HG03095 (cell line): ENCODE measurements at regions not wholly inside any gene's neighbourhood (a gene's known extent, or its start where the extent isn't known, plus 50 kb on each side); places are given as distances from the start of the nearest gene placed in this dataset.
"Not testable (repeated sequence)": the region's sequence is repeated elsewhere in the genome, so short reads cannot be mapped to it uniquely, and the experiment has no call there.

Source experiments
- ATAC-seq: cut with Tn5 transposase; IDR thresholded peaks from one replicate; pipeline ENCODE4 v1.9.1; 2021; ENCODE audit warnings: moderate library complexity; ENCODE audit not compliant: unreplicated experiment

DNA sequence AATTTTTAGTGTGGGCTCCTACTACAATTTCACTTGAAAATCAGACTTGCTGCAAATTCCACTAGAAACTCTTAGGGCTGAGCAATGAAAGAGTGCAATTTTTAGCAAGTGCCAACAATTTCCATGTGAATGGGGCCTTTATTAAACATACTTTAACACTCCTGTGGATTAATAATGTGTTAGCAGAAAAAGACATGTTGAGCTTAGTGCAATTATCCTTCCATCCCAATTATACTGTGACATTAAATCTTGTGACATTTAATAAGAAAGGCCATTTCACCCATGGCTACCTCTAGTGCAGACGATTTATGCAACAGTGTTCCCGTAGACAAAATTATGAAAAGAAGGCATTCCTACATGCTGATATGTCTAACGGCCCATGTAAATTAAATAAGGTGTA is 639.7 kb downstream of the STK39 start:
- no peak for ATAC-seq

DNA sequence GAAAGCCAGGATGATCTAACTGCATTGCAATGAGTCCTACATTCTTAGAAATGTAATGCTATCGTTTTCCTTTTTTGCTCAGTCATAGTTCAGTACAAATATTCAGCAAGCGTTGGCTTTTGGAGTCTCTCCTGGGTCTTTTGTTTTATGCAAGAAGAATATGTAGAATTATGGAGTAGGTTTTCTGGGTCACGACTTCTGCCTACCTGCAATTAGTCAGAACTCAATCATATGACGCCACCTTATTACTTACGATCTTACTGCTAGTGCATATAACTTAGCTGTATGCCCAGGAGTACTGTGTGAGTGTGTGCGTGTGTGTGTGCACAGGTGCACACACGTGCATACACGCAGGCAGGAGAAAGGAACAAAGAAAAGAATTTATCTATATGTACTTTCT is 640.2 kb downstream of the STK39 start:
- ATAC-seq: no peak

DNA sequence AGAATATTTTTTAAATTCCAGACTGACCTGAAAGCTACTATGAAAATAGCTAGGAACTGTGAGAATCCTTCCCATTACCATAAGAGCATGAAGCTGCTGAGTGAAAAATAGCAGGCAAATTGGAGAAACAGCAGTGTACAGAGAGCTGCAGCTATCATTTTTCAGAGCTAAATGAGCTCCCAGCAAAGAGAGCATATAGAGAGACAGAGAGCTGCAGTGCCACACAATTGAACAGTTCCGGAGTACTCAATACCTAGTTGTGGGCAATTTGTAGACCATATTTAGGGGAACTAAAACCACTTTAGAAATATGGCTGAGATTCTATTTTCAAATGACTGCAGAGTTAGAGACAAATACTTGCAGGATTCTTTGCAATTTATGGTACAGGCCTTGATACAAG is 645.3 kb downstream of the STK39 start:
- no peak for ATAC-seq

DNA sequence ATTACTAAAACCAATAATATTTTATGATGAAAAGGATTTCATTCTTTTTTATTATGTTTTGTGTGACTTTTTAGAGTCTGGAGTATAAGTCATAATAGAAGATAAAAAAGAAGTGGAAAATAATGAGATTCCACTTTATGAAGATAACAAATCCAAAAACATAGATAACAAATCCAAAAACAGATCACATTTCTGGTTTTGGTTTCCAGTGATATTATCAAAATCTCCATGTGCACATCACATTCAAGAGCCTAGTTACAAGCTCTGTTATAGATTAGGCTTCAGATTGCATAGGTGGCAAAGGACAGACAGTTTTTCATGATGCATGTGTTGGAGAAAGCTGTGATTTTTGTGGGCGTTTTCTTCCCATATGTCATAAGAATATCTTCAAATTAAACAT is 648.2 kb downstream of the STK39 start:
- ATAC-seq: no peak

DNA sequence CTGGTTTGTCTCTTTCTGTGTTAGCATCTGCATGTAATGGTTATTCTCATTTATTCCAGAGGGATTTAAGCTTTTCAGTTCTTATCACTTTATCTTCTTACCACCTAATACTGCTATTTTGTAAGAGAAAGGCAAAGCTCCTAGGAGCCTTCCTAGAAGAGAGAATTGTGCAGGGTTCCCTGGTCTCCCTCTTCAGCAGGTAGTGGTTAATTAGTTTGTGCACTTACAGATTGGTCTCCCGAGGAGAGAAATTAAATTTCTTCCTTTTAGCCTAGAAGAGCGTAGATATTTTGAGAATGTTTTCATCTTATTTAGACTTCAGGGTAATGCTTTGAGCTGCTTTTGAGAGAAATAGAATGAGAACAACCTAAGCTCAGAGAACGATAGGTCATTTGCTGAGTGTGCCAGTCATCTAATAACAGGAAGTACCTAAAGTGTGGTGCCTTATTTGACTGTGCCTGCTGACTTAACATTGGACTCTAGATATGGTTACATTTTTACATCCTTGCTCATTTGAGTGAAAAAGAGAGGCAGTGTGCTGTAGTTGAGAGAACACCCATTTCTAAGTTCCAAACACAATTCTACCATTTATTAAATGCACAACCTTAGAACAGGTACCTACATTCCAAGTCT is 651.4 kb downstream of the STK39 start:
- ATAC-seq: peak; percentile 68

DNA sequence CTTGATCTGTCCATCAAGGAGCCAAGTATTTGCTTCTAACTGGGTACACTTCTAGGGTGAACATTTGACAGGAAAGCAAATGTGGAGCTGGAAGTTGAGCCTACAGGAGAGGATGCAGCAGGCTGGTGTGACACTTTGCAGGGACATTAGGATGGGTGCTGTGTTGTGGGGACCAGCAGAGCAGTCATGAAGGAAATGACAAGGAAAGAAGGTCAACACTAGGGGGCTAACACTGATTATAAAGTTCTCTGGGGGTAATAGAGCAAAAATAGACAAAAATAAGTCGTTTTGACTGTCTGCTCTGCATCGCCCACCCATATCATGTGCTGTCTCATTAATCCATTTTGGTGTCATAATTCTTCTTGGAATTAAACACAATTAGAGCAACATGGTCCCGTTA is 652.4 kb downstream of the STK39 start:
- no peak for ATAC-seq

DNA sequence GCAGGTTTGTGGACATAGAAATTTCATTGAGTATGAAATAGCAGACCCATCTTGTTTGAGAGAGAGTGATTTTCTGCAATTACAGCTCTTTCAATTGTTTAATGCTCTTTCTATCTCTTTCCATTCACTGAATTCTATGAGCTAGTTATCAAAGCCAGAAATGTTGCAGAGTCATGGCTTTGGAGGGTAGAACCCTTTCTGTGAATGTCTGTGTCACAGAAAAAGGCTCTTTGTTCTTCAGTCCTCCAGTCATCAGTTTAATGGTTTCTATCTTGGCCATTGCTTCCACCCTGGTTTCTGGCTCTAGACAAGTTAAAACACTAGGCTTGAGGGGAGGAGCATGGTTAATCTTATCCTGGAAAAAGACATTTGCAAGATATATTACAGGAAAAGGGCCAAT is 655.0 kb downstream of the STK39 start:
- ATAC-seq: no peak

DNA sequence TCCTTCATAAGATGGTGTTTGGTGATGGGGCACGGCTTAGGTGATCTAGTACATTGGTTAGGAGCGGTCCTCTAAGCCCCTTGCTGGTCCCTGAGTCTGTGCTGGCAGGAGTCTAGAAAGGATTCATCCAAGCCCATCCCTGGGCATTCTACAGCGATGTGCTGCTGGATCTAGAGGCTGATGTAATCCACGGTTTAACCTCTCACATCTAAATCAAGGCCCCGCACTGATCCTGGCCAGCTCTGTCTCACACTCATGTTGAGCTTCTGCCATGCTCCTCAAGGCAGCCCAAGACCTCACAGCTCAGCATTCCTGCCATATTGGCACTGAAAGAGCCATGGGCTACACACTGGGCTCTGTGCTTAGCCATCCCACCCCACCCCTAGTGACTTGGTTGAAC is 664.8 kb downstream of the STK39 start:
- ATAC-seq: no peak

DNA sequence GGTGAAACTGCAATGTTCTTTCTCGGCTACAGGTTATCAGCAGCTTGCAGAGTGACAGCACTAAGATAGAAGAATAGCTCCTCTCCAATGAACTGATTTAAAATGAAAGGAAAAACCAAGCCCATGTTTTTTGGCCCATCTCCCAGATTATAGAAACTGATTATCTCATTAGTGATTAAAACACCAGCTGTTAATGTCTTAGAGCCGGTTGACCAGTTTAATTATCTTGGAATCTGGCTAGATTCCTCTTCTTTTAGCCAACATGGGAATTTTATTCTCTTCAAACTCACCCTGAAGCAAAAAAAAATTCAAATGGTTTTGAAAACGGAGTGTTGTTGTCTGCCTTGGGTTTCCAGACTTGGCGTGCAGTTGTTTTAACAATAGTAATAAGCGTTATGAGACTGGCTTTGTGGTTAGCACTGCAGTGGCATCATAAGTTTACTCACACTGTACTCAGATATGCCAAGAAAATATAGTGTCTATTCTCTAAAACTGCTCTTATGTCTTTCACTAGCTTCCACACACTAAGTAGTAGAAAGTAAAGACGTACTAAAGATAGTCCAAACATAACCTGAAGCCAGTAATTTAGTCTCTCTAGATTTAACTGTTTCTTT is 665.3 kb downstream of the STK39 start:
- no peak for ATAC-seq

DNA sequence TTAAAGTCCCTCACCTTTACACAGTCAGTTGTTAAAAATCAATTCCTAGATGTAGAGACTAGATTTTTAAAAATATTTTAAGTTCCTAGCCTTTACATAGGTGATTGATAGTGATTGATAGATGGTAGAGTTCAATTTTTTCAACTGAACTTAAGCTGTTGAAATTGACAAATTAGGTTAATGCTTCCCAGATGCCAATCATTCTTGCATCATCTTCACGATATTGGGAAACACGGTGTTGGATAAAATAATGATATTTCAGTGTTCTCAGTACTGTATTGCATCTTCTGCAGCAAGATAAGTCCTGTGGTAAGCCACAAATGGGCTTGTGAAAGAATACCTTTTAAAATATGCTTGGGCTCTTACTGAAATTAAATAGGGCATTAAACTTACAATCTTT is 667.6 kb downstream of the STK39 start:
- no peak for ATAC-seq

DNA sequence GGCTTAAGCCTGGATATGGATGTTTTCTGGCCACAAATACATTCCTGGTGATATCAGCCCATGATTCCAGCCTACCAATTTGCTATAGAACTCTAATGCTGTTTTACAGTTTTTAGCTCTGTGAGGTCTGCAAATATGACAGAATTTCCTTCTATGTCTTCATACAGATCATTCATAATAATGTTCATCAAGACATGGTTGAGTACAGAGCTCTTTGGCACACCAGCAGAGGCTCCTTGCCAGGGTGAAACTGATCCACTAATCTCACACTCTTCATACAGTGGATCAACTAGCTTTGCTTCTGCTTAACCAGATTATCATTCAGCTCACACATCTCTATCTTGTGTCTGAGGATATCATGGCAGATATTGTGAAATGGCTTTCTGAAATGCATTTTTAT is 672.1 kb downstream of the STK39 start:
- no peak for ATAC-seq

DNA sequence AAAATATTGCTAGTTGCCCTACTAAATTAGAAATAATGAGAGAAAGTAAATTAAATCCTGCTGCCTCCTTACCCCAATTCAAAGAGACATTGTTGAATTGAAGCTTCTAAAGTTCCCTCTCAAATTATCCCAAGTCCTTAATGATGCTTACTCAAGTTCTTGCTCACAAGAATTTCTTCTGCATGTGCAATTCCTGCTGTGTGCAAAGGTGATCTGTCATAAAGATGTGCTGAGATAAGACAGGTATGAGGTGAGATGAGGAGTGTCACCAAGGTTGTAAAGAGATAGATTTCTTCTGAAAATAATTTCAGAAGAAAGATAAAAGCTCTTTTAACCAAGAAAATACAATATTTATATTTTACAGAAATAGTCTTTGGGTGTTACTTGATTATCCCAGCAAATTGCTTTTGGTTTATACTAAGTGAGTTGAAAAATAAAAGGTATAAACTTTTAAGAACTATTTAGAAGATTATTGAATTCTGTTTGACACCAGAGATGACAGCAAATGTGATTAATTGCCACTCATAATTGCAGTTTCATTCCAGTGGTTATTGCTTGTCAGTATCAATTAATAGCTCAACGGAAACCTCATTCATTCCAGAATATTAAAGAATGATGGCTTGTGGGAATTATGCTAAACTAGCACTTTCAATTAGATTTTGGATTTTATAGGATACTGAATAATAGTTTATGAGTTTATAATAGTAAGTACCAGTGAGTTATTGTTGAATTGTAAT is 674.3 kb downstream of the STK39 start:
- ATAC-seq: no peak

DNA sequence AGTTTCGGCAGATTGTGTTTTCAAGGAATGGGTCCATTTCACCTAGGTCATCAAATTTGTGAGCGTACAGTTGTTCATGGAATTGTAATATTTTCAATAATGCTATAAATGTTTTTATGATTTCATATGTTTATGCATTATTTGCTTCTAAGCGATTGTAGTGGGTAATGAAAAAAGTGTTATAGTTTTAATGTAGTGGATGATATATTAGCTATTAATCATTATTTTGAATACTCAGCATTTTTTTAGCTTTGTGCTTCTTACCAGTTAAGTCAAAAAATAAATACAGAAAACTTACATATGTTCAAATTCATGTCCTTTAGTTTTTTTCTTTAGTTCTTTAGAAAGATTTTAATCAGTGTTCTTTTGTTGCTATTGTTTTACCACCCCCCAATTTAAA is 677.0 kb downstream of the STK39 start:
- no peak for ATAC-seq

DNA sequence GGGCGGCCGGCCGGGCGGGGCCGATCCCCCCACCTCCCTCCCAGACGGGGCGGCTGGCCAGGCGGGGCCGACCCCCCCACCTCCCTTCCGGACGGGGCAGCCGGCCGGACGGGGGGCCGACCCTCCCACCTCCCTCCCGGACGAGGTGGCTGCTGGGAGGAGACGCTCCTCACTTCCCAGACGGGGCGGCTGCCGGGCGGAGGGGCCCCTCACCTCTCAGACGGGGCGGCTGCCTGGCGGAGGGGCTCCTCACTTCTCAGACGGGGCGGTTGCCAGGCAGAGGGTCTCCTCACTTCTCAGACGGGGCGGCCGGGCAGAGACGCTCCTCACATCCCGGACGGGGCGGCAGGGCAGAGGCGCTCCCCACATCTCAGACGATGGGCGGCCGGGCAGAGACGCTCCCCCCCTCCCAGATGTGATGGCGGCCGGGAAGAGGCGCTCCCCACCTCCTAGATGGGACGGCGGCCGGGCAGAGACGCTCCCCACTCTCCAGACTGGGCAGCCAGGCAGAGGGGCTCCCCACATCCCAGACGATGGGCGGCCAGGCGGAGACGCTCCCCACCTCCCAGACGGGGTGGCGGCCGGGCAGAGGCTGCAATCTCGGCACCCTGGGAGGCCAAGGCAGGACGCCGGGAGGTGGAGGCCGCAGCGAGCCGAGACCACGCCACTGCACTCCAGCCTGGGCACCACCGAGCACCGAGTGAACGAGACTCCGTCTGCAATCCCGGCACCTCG is 675.8 kb downstream of the XIRP2 start:
- not testable (repeated sequence) for ATAC-seq

DNA sequence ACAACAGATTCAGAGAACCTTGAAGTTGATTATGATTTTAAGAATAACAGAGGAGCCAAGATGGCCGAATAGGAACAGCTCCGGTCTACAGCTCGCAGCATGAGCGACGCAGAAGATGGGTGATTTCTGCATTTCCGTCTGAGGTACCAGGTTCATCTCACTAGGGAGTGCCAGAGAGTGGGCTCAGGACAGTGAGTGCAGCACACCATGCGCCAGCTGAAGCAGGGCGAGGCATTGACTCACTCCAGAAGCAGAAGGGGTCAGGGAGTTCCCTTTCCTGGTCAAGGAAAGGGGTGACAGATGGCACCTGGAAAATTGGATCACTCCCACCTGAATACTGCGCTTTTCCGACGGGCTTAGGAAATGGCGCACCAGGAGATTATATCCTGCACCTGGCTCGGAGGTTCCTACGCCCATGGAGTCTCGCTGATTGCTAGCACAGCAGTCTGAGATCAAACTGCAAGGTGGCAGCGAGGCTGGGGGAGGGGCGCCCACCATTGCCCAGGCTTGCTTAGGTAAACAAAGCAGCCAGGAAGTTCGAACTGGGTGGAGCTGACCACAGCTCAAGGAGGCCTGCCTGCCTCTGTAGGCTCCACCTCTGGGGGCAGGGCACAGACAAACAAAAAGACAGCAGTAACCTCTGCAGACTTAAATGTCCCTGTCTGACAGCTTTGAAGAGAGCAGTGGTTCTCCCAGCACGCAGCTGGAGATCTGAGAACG is 670.2 kb downstream of the XIRP2 start:
- ATAC-seq: not testable (repeated sequence)

DNA sequence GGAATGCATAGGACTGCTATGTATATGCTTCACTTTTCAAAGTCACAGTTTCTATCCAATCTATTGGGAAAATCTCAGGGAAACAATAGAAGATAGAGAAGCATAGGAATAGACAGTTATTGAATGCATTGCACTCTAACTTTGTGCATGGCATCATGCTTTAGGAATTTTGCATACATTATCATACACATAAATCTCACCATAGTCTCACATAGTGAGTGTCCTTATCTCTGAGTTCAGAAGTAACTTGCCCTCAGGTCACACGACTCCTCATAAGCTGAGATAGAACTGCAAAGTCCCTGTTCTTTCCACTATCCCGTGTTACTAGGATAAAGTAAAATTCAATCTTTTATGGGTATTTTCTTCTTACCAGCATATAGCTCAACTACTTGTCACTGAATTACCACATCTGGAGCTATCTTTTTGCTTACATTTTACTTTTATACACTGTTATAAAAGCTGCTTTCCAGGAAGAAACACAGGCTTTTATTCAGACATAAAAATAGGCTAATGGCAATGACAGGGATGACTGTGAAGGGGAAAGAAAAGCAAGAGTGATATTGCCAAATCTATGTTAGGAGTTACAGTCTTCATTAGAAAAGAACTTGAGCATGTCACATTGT is 666.9 kb downstream of the XIRP2 start:
- ATAC-seq: no peak

DNA sequence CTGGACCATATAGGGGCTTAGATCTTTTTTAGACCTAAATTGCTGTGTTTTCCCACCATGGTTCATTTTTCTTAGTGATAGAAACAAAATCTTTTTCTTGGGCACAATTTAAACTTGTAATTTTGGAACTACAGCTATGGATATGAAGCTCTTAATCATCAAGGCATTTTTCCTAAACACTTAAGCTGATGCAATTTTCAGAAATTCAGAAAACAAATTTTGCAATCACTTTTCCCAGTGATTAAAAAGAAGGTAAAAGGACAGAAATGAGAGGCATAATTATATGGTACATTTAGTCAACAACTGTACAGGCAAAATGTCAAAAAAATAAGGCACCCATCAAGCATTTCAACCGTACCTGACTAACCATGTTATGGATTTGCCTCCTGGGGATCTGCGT is 665.4 kb downstream of the XIRP2 start:
- no peak for ATAC-seq

DNA sequence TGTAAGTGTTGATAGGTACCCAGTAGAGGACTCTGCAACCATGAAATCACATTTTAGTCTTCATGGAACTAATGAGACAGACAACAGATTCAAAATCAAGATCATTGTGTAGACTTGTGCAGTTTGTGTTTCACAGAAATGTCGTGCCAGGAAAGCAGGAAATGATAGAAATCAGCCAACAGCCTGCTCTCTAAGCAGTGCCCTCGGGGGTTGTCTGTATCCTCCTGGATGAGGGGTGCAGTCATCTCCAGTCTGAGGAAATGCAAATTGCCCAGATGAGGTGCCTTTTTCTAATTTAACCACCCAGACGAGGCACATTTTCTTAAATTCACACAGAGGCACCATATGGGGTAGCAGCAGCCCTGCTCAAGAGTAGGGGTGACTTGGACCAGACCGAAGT is 663.1 kb downstream of the XIRP2 start:
- ATAC-seq: no peak

DNA sequence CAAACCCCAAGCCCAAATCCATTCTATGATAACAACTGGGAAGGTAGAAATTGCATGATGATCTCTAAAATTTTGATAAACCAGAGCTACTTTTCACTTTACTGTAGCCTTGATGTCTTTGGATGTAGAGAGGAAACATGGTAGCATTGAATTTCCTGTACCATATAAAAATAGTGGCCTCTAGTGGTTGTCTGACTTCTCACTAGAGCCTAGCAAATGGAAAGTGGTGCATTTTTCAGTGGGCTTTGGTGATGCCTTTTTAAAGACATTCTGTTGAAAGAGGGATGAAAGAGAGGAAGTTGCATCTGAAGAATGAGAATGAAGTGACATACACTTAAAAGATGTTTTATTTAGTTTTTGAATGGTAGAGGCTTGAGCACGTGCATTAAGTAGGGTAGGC is 662.2 kb downstream of the XIRP2 start:
- no peak for ATAC-seq

DNA sequence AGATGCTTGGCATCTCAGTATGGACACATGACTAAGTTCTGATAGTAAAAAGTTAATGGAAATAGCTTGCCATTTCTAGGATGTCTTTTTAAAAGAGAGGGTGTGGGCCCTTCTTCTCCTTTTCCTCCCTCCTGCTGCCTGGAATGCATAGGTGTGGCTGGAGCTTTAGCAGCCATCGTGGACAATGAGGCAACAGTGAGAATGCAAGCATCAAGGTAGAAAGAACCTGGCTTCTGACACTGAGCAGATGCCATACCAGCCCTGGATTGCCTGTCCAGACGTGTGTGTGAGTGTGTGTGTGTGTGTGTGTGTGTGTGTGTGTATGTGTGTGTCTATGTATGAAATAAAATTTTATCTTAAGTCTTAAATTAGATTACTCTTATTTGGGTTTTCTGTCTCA is 660.1 kb downstream of the XIRP2 start:
- no peak for ATAC-seq

DNA sequence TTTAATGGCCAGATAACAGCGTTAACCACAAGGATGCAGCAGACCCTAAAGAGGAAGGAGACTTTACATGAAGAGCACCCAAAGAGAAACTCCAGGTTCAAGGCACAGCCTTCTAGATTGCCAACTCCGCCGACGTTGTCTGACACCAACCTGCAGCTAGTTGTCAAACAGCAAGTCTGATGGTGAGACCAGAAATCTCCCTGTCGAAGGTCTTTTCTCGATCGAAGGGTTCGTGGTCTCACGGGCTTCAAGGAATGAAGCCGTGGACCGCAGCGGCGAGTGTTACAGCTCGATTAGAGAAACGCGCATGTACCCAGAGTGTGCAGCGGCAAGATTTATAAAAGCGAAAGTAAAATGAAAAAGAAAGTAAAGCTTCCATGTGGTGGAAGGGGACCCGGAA is 656.3 kb downstream of the XIRP2 start:
- no peak for ATAC-seq
